HG03342 (cell line): ENCODE measurements at regions not wholly inside any gene's neighbourhood (a gene's known extent, or its start where the extent isn't known, plus 50 kb on each side); places are given as distances from the start of the nearest gene placed in this dataset.
"Not testable (repeated sequence)": the region's sequence is repeated elsewhere in the genome, so short reads cannot be mapped to it uniquely, and the experiment has no call there.

Experiments used
- ATAC-seq: cut with Tn5 transposase; IDR thresholded peaks from one replicate; pipeline ENCODE4 v1.9.1; 2021; ENCODE audit warnings: mild to moderate bottlenecking, moderate library complexity; ENCODE audit not compliant: unreplicated experiment

DNA sequence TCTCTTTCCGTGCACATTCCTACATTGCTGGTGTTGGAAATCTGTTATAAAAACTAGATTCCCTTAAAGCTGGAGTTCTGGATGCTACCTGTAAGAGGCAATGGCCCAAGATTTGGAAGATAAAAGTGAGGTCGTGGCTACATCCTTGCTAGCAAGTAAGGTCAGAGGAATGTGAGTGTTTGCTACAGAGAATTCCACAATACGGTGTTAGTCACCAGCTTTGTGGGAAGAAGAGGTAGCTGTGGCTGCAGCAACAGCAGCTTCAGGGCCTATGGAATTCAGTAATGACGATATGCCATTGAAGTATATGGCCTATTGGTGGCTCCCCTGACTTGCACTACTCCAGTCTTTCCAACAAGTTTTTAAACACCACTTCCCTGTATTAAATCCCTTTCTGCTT, 227.7 kb upstream of the TMEM260 start:
- ATAC-seq = no peak

GRCh38 chr14:56352999-56353398, 226.6 kb upstream of the TMEM260 start:
- no peak for ATAC-seq

- no peak for ATAC-seq
Observed at GRCh38 chr14:56357428-56357827, 222.2 kb upstream of the TMEM260 start.

- ATAC-seq = no peak
Observed at GRCh38 chr14:56358275-56358674, 221.3 kb upstream of the TMEM260 start.

- ATAC-seq = peak; percentile 55
Observed at GRCh38 chr14:56358851-56359614, 220.6 kb upstream of the TMEM260 start.

GRCh38 chr14:56365663-56366062, 213.9 kb upstream of the TMEM260 start:
- not testable (repeated sequence) for ATAC-seq

DNA sequence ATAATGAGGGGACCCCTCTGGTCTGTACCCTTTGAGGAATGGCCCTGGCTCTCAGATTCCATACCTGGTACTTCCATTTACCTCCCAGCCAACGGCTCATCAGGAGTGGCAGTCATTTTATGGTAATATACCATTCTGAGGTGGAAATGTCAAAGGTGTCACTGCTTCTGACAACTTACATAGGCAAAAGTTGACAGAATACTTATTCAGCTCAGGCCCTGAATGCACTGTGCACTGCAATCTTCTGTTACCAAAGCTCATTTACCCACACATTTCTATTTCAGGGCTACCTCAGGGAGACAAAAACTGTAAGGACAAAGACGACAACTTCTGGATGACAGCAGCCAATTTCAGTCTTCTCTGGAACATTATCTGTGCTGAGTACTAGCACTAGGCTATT, 212.2 kb upstream of the TMEM260 start:
- no peak for ATAC-seq

- no peak for ATAC-seq
Observed at GRCh38 chr14:56371737-56372136, 207.9 kb upstream of the TMEM260 start.

DNA sequence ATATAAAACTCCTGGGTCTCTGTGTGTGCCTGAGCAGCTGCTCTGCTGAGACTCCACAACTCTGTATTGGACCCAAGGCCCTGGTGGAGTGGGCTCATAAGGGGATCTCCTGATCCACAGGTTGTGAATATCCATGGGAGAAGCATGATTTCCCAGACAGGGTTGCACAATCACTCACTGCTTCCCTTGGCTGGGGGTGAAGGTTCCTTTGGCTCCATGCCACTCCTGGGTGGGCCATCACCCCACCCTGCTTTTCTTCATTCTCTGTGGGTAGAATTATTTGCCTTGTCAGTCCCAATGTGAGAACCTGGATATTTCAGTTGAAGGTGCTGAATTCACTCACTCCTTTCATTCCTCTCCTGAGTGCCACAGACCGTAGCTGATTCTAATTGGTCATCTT, 205.2 kb upstream of the TMEM260 start:
- ATAC-seq = no peak

DNA sequence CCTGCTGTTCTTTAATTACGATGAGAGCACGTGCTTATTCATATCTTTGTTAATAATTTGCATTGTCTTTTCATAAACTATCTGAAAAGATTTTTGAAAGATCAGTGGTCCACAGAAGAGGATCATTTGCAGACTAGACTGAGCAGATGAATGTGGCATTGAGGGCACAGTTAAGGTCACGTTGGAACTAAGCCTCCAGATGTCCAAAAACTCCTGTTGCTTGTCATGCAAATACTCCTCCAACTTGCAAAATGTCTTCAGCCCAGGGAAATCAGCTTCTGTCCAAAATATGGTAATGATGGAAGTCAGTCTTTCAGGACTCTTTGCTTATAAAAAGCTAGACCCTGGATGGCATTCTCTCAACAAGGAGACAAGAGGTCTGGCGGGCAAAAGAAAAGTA, 201.6 kb upstream of the TMEM260 start:
- ATAC-seq = no peak

GRCh38 chr14:56378475-56378877, 201.1 kb upstream of the TMEM260 start:
- no peak for ATAC-seq

GRCh38 chr14:56379956-56380355, 199.6 kb upstream of the TMEM260 start:
- no peak for ATAC-seq

GRCh38 chr14:56386024-56386423, 193.6 kb upstream of the TMEM260 start:
- no peak for ATAC-seq

DNA sequence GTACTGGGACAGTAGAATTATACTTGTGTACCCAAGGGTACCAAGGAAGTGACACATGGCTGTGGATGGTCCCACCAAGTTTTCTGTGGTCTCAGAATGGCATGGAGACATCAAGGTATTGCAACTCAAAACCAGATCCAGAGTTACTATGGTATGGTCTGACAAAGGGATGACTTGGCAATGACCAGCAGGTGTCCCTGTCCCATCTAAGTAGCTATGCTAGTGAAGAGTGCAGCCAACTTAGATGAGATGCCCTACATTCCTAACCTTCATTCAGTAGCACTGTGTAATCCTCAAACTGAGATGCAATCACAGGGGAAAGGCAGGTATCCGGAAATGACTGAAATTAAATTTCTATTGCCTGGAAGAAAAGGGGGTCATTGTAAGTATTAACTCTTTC, 188.7 kb upstream of the TMEM260 start:
- no peak for ATAC-seq

DNA sequence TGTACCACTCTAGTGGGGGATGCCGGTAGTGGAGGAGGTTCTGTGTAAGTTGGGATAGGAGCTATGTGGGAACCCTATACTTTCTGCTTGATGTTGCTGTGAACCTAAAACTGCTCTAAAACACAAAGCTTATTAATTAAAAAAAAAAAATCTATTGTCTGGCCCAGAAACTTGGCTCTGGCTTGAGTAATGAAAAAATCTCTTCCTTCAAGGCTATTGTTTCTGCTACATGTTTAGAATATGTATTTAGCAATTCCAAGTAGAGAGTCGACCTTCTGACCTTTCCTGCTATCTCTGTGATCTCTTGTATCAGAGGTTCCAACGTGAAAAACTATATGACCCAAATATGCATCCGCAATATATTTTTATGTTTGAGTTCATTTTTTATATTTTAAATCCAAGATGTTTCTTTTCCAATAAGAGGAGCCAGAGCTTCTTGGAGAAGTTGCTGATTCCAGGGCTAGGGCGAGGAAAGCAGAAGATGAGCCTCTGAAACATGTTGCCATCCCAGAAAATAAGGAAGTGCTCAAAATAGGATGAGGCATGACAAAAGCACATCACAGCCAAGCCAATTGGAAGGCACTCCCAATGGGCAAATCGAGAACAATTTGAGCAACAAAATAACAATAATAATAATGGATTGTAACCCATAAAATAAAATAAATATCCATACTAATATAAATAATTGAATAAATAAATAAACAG, 184.6 kb upstream of the TMEM260 start:
- ATAC-seq = no peak

- ATAC-seq = no peak
Observed at GRCh38 chr14:56400109-56400825, 179.3 kb upstream of the TMEM260 start.

- ATAC-seq = no peak
Observed at GRCh38 chr14:56412468-56413434, 166.8 kb upstream of the TMEM260 start.

DNA sequence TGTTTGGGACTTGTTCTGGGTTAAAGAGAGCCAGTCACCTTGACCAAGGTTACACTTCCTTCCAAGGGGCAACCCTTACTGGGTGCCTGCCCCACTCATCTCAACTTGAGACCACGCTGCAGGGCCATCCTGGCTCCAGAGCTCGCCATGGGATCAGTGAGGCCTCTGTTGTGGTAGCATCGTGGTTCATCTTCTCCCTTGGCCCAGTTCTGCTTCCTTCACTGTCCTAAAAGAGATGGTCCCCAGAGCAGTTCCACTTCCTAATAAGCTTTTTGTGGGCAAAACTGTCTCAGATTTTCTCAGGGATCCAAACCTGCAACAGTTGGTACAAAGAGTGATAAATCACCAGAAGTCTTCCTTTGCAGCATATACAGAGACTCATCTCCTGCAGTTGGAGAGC, 165.9 kb upstream of the TMEM260 start:
- ATAC-seq = no peak

GRCh38 chr14:56414236-56414635, 165.4 kb upstream of the TMEM260 start:
- ATAC-seq = no peak

- no peak for ATAC-seq
Observed at GRCh38 chr14:56416213-56416612, 163.4 kb upstream of the TMEM260 start.

GRCh38 chr14:56417173-56417572, 162.4 kb upstream of the TMEM260 start:
- ATAC-seq = no peak
